ENCODE measurements at regions not wholly inside any gene's neighbourhood (a gene's known extent, or its start where the extent isn't known, plus 50 kb on each side); places are given as distances from the start of the nearest gene placed in this dataset.

GRCh38 chr22:48474881-48475280, 1352.8 kb downstream of the BRD1 start:
- no peaks in the 10 kb centered on the region for H3K27me3 ChIP-seq (ENCODE audit: control insufficient read depth, insufficient read depth, low read length)
- H3K9ac ChIP-seq (ENCODE audit: low read length) = no peak overlapping the region
- no peak overlapping the region for H3K27ac ChIP-seq (ENCODE audit: low read depth, low read length)
- no peaks in the 10 kb centered on the region for H3K36me3 ChIP-seq (ENCODE audit: control insufficient read depth, insufficient read depth, low read length)
- H3K4me3 ChIP-seq (ENCODE audit: low read length) = no peak overlapping the region
- no peaks in the 10 kb centered on the region for H3K4me1 ChIP-seq (ENCODE audit: control insufficient read depth, insufficient read depth, low read length)

- no peak overlapping the region for H3K27ac ChIP-seq (ENCODE audit: low read depth, low read length)
- no peaks in the 10 kb centered on the region for H3K4me1 ChIP-seq (ENCODE audit: control insufficient read depth, insufficient read depth, low read length)
- H3K27me3 ChIP-seq (ENCODE audit: control insufficient read depth, insufficient read depth, low read length) = no peaks in the 10 kb centered on the region
- H3K4me3 ChIP-seq (ENCODE audit: low read length) = no peak overlapping the region
- H3K36me3 ChIP-seq (ENCODE audit: control insufficient read depth, insufficient read depth, low read length) = no peaks in the 10 kb centered on the region
- no peak overlapping the region for H3K9ac ChIP-seq (ENCODE audit: low read length)
Observed at GRCh38 chr22:48473202-48473601, 1354.5 kb downstream of the BRD1 start.

GRCh38 chr22:48464246-48464645, 1363.4 kb downstream of the BRD1 start:
- Histone ChIP-seq H3K27ac (ENCODE audit: low read depth, low read length) (no peak overlapping the region), H3K9ac (ENCODE audit: low read length) (no peak overlapping the region), H3K36me3 (ENCODE audit: control insufficient read depth, insufficient read depth, low read length) (no peaks in the 10 kb centered on the region), H3K4me3 (ENCODE audit: low read length) (no peak overlapping the region), H3K27me3 (ENCODE audit: control insufficient read depth, insufficient read depth, low read length) (no peaks in the 10 kb centered on the region), H3K4me1 (ENCODE audit: control insufficient read depth, insufficient read depth, low read length) (no peaks in the 10 kb centered on the region)

- H3K4me1 ChIP-seq (ENCODE audit: control insufficient read depth, insufficient read depth, low read length) = no peaks in the 10 kb centered on the region
- no peak overlapping the region for H3K4me3 ChIP-seq (ENCODE audit: low read length)
Observed at GRCh38 chr22:48459859-48460823, 1367.5 kb downstream of the BRD1 start.

GRCh38 chr22:48459259-48459658, 1368.4 kb downstream of the BRD1 start:
- Histone ChIP-seq H3K27ac (ENCODE audit: low read depth, low read length) (no peak overlapping the region), H3K9ac (ENCODE audit: low read length) (no peak overlapping the region), H3K4me1 (ENCODE audit: control insufficient read depth, insufficient read depth, low read length) (no peaks in the 10 kb centered on the region), H3K27me3 (ENCODE audit: control insufficient read depth, insufficient read depth, low read length) (no peaks in the 10 kb centered on the region), H3K36me3 (ENCODE audit: control insufficient read depth, insufficient read depth, low read length) (no peaks in the 10 kb centered on the region), H3K4me3 (ENCODE audit: low read length) (no peak overlapping the region)

More at GRCh38 chr22:48459859-48460823, 1367.5 kb downstream of the BRD1 start:
- Histone ChIP-seq H3K27ac (ENCODE audit: low read depth, low read length) (no peak overlapping the region), H3K36me3 (ENCODE audit: control insufficient read depth, insufficient read depth, low read length) (no peaks in the 10 kb centered on the region), H3K9ac (ENCODE audit: low read length) (no peak overlapping the region), H3K27me3 (ENCODE audit: control insufficient read depth, insufficient read depth, low read length) (no peaks in the 10 kb centered on the region)

- H3K27me3 ChIP-seq (ENCODE audit: control insufficient read depth, insufficient read depth, low read length) = no peaks in the 10 kb centered on the region
- H3K27ac ChIP-seq (ENCODE audit: low read depth, low read length) = no peak overlapping the region
- no peak overlapping the region for H3K9ac ChIP-seq (ENCODE audit: low read length)
- no peaks in the 10 kb centered on the region for H3K36me3 ChIP-seq (ENCODE audit: control insufficient read depth, insufficient read depth, low read length)
- H3K4me3 ChIP-seq (ENCODE audit: low read length) = no peak overlapping the region
- H3K4me1 ChIP-seq (ENCODE audit: control insufficient read depth, insufficient read depth, low read length) = no peaks in the 10 kb centered on the region
Observed at GRCh38 chr22:48456449-48456848, 1371.2 kb downstream of the BRD1 start.

- Histone ChIP-seq H3K27ac (ENCODE audit: low read depth, low read length) (no peak overlapping the region), H3K27me3 (ENCODE audit: control insufficient read depth, insufficient read depth, low read length) (no peaks in the 10 kb centered on the region), H3K4me1 (ENCODE audit: control insufficient read depth, insufficient read depth, low read length) (no peaks in the 10 kb centered on the region), H3K9ac (ENCODE audit: low read length) (no peak overlapping the region), H3K4me3 (ENCODE audit: low read length) (no peak overlapping the region), H3K36me3 (ENCODE audit: control insufficient read depth, insufficient read depth, low read length) (no peaks in the 10 kb centered on the region)
Observed at GRCh38 chr22:48453751-48454485, 1373.8 kb downstream of the BRD1 start.

GRCh38 chr22:48453171-48453570, 1374.5 kb downstream of the BRD1 start:
- Histone ChIP-seq H3K27ac (ENCODE audit: low read depth, low read length) (no peak overlapping the region), H3K4me3 (ENCODE audit: low read length) (no peak overlapping the region), H3K9ac (ENCODE audit: low read length) (no peak overlapping the region), H3K4me1 (ENCODE audit: control insufficient read depth, insufficient read depth, low read length) (no peaks in the 10 kb centered on the region), H3K27me3 (ENCODE audit: control insufficient read depth, insufficient read depth, low read length) (peaks cover 3% of the 10 kb centered on the region), H3K36me3 (ENCODE audit: control insufficient read depth, insufficient read depth, low read length) (no peaks in the 10 kb centered on the region)

GRCh38 chr22:48452766-48453165, 1374.9 kb downstream of the BRD1 start:
- H3K27ac ChIP-seq (ENCODE audit: low read depth, low read length) = no peak overlapping the region
- H3K27me3 ChIP-seq (ENCODE audit: control insufficient read depth, insufficient read depth, low read length) = peaks cover 3% of the 10 kb centered on the region
- H3K4me1 ChIP-seq (ENCODE audit: control insufficient read depth, insufficient read depth, low read length) = no peaks in the 10 kb centered on the region
- H3K4me3 ChIP-seq (ENCODE audit: low read length) = no peak overlapping the region
- no peaks in the 10 kb centered on the region for H3K36me3 ChIP-seq (ENCODE audit: control insufficient read depth, insufficient read depth, low read length)
- H3K9ac ChIP-seq (ENCODE audit: low read length) = no peak overlapping the region

GRCh38 chr22:48451891-48452290, 1375.8 kb downstream of the BRD1 start:
- H3K27ac ChIP-seq (ENCODE audit: low read depth, low read length) = no peak overlapping the region
- H3K36me3 ChIP-seq (ENCODE audit: control insufficient read depth, insufficient read depth, low read length) = no peaks in the 10 kb centered on the region
- no peaks in the 10 kb centered on the region for H3K4me1 ChIP-seq (ENCODE audit: control insufficient read depth, insufficient read depth, low read length)
- no peak overlapping the region for H3K4me3 ChIP-seq (ENCODE audit: low read length)
- no peak overlapping the region for H3K9ac ChIP-seq (ENCODE audit: low read length)
- H3K27me3 ChIP-seq (ENCODE audit: control insufficient read depth, insufficient read depth, low read length) = peaks cover 3% of the 10 kb centered on the region

- Histone ChIP-seq H3K9ac (ENCODE audit: low read length) (no peak overlapping the region), H3K4me3 (ENCODE audit: low read length) (no peak overlapping the region), H3K27me3 (ENCODE audit: control insufficient read depth, insufficient read depth, low read length) (peaks cover 3% of the 10 kb centered on the region), H3K36me3 (ENCODE audit: control insufficient read depth, insufficient read depth, low read length) (no peaks in the 10 kb centered on the region), H3K27ac (ENCODE audit: low read depth, low read length) (no peak overlapping the region), H3K4me1 (ENCODE audit: control insufficient read depth, insufficient read depth, low read length) (no peaks in the 10 kb centered on the region)
Observed at GRCh38 chr22:48450188-48450825, 1377.4 kb downstream of the BRD1 start.

- no peaks in the 10 kb centered on the region for H3K36me3 ChIP-seq (ENCODE audit: control insufficient read depth, insufficient read depth, low read length)
- H3K27me3 ChIP-seq (ENCODE audit: control insufficient read depth, insufficient read depth, low read length) = peaks cover 3% of the 10 kb centered on the region
- no peak overlapping the region for H3K9ac ChIP-seq (ENCODE audit: low read length)
- H3K4me1 ChIP-seq (ENCODE audit: control insufficient read depth, insufficient read depth, low read length) = no peaks in the 10 kb centered on the region
- no peak overlapping the region for H3K4me3 ChIP-seq (ENCODE audit: low read length)
- H3K27ac ChIP-seq (ENCODE audit: low read depth, low read length) = no peak overlapping the region
Observed at GRCh38 chr22:48449466-48450187, 1378.0 kb downstream of the BRD1 start.
